ENCODE measurements at regions not wholly inside any gene's neighbourhood (a gene's known extent, or its start where the extent isn't known, plus 50 kb on each side); places are given as distances from the start of the nearest gene placed in this dataset.

DNA sequence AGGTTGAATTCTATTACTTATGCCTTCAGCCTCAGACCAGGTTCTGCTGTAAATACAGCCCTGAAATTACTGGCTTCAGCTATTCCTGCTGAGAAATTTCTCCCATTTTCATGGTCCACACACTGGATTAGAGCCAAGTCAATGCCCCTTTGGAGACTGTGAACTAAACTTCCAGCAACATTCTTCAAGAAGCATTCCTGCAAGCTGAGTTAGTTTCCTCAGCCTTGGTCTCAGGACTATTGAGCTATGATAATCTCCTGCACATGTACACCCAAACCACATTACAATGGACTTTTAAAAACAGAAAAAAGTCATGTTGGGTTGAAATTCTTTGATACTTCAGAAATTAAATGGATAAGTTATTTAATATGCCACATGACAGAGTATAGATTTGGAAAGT lies 58.0 kb upstream of the AVPR1A start:
- TF ChIP-seq GATA2 (IDR thresholded peaks at IDR 0.05; ENCODE audit: low read depth, low read length) (no peak), GATA3 (IDR thresholded peaks at IDR 0.05; ENCODE audit: low read depth, low read length) (no peak)

Data from SH-SY5Y (cell line).